Parathyroid adenoma (tissue), 2 donors: ENCODE measurements at regions not wholly inside any gene's neighbourhood (a gene's known extent, or its start where the extent isn't known, plus 50 kb on each side); places are given as distances from the start of the nearest gene placed in this dataset.

Experiments used
- H2AFZ ChIP-seq: fragments of 300-600 bp; sonication (generic); one replicate; pipeline ENCODE4 v1.7.0; 2017; ENCODE audit warnings: antibody characterized with exemption, mild to moderate bottlenecking
- H3K27ac ChIP-seq: fragments of 300-600 bp; sonication (generic); one replicate; pipeline ENCODE4 v1.7.0; 2017
- H3K27me3 ChIP-seq: fragments of 300-600 bp; sonication (generic); one replicate; pipeline ENCODE4 v1.7.0; 2017; ENCODE audit warnings: low read length; ENCODE audit not compliant: control insufficient read depth, insufficient read depth
- H3K36me3 ChIP-seq: fragments of 300-600 bp; sonication (generic); one replicate; pipeline ENCODE4 v1.7.0; 2017; ENCODE audit warnings: low read length; ENCODE audit not compliant: control insufficient read depth, insufficient read depth
- H3K4me1 ChIP-seq: fragments of 300-600 bp; sonication (generic); one replicate; pipeline ENCODE4 v1.7.0; 2017; ENCODE audit warnings: control low read depth
- H3K4me2 ChIP-seq: fragments of 300-600 bp; sonication (generic); one replicate; pipeline ENCODE4 v1.7.0; 2017; ENCODE audit warnings: low read length
- H3K4me3 ChIP-seq: fragments of 300-600 bp; sonication (generic); one replicate; pipeline ENCODE4 v1.7.0; 2017; ENCODE audit warnings: low read depth, low read length
- H3K79me2 ChIP-seq: fragments of 300-600 bp; sonication (generic); one replicate; pipeline ENCODE4 v1.7.0; 2017; ENCODE audit warnings: control low read depth
- H3K9ac ChIP-seq: fragments of 300-600 bp; sonication (generic); one replicate; pipeline ENCODE4 v1.7.0; 2017; ENCODE audit warnings: mild to moderate bottlenecking
- H3K9me3 ChIP-seq: fragments of 300-600 bp; sonication (generic); one replicate; pipeline ENCODE4 v1.7.0; 2017; ENCODE audit warnings: low read length; ENCODE audit not compliant: control insufficient read depth
- CTCF ChIP-seq: fragments of 300-600 bp; sonication (generic); IDR thresholded peaks from one replicate; pipeline ENCODE4 v1.7.0; 2017; ENCODE audit warnings: antibody characterized with exemption, mild to moderate bottlenecking
- donor health status: primary hyperparathyroidism.

GRCh38 chr1:112234710-112235109 lies 161.3 kb upstream of the CTTNBP2NL start:
- Histone ChIP-seq H3K27ac (no peak overlapping the region), H3K27me3 (no peaks in the 10 kb centered on the region), H3K4me1 (no peaks in the 10 kb centered on the region), H3K9me3 (no peaks in the 10 kb centered on the region), H3K4me2 (no peak overlapping the region), H3K36me3 (no peaks in the 10 kb centered on the region), H2AFZ (no peak overlapping the region), H3K4me3 (no peak overlapping the region), H3K9ac (no peak overlapping the region), H3K79me2 (no peaks in the 10 kb centered on the region)
- TF ChIP-seq CTCF, result no peak

- H3K4me2 ChIP-seq, result no peak overlapping the region
- H3K36me3 ChIP-seq, result no peaks in the 10 kb centered on the region
- no peak for TF ChIP-seq CTCF
- H3K27ac ChIP-seq, result no peak overlapping the region
- no peak overlapping the region for H3K4me3 ChIP-seq
- no peaks in the 10 kb centered on the region for H3K27me3 ChIP-seq
- no peaks in the 10 kb centered on the region for H3K79me2 ChIP-seq
- H3K9ac ChIP-seq, result no peak overlapping the region
- H3K4me1 ChIP-seq, result no peaks in the 10 kb centered on the region
- no peak overlapping the region for H2AFZ ChIP-seq
- H3K9me3 ChIP-seq, result no peaks in the 10 kb centered on the region
Measured at GRCh38 chr1:112237983-112238545, 157.9 kb upstream of the CTTNBP2NL start.

GRCh38 chr1:112239683-112240330 lies 156.2 kb upstream of the CTTNBP2NL start:
- no peaks in the 10 kb centered on the region for H3K79me2 ChIP-seq
- no peak for TF ChIP-seq CTCF
- H3K27me3 ChIP-seq, result no peaks in the 10 kb centered on the region
- H3K4me2 ChIP-seq, result no peak overlapping the region
- no peaks in the 10 kb centered on the region for H3K9me3 ChIP-seq
- no peaks in the 10 kb centered on the region for H3K36me3 ChIP-seq
- H3K4me1 ChIP-seq, result no peaks in the 10 kb centered on the region
- H3K27ac ChIP-seq, result no peak overlapping the region
- no peak overlapping the region for H2AFZ ChIP-seq
- H3K4me3 ChIP-seq, result no peak overlapping the region
- no peak overlapping the region for H3K9ac ChIP-seq

- Histone ChIP-seq H3K36me3 (no peaks in the 10 kb centered on the region), H3K4me3 (no peak overlapping the region), H3K79me2 (no peaks in the 10 kb centered on the region), H2AFZ (no peak overlapping the region), H3K9me3 (no peaks in the 10 kb centered on the region), H3K27ac (no peak overlapping the region), H3K9ac (no peak overlapping the region), H3K27me3 (no peaks in the 10 kb centered on the region), H3K4me1 (no peaks in the 10 kb centered on the region), H3K4me2 (no peak overlapping the region)
- no peak for TF ChIP-seq CTCF
Measured at GRCh38 chr1:112242470-112242869, 153.5 kb upstream of the CTTNBP2NL start.

GRCh38 chr1:112244131-112244530 lies 151.9 kb upstream of the CTTNBP2NL start:
- H3K9ac ChIP-seq, result no peak overlapping the region
- H3K9me3 ChIP-seq, result no peaks in the 10 kb centered on the region
- H3K27ac ChIP-seq, result no peak overlapping the region
- H3K4me2 ChIP-seq, result no peak overlapping the region
- H3K4me3 ChIP-seq, result no peak overlapping the region
- H3K36me3 ChIP-seq, result no peaks in the 10 kb centered on the region
- no peaks in the 10 kb centered on the region for H3K27me3 ChIP-seq
- no peaks in the 10 kb centered on the region for H3K4me1 ChIP-seq
- no peaks in the 10 kb centered on the region for H3K79me2 ChIP-seq
- no peak overlapping the region for H2AFZ ChIP-seq
- no peak for TF ChIP-seq CTCF
